A673 (cell line): ENCODE measurements at regions not wholly inside any gene's neighbourhood (a gene's known extent, or its start where the extent isn't known, plus 50 kb on each side); places are given as distances from the start of the nearest gene placed in this dataset.

Experiments used
- BruUV-seq: library from RNA; stranded (reverse); fragments of 400-500 nt; replicated peaks from 2 replicates; lab custom pipeline; 2021; lab: Mats Ljungman, UMichigan
- CTCF ChIA-PET: fragments of 300-600 bp; sonication (Branson Sonifier 250); formaldehyde crosslinking; loops from one replicate; lab custom pipeline; 2022; ENCODE audit warnings: antibody characterized with exemption; lab: Charles Lee
- POLR2A ChIA-PET: fragments of 300-600 bp; sonication (Branson Sonifier 250); formaldehyde crosslinking; loops from one replicate; lab custom pipeline; 2022; ENCODE audit warnings: antibody characterized with exemption; ENCODE audit not compliant: low non-redundant PET; lab: Charles Lee
- DNase-seq: peaks from one replicate; pipeline ENCODE4 v3.0.0-alpha.2; 2015; ENCODE audit warnings: low spot score
- H3K27ac ChIP-seq: fragments of 200-600 bp; sonication (generic); 2 replicates; pipeline ENCODE4 v1.5.1; 2016; ENCODE audit warnings: mixed run types, low read depth, mild to moderate bottlenecking, mixed read lengths, antibody characterized with exemption, low read length; ENCODE audit not compliant: poor library complexity, severe bottlenecking
- H3K27me3 ChIP-seq: fragments of 200-600 bp; sonication (generic); replicated peaks from 2 replicates; pipeline ENCODE4 v1.6.1; 2017; ENCODE audit warnings: mixed run types, low read depth, mild to moderate bottlenecking, mixed read lengths, antibody characterized with exemption, low read length; ENCODE audit not compliant: insufficient read depth, poor library complexity
- H3K36me3 ChIP-seq: fragments of 200-600 bp; sonication (generic); 2 replicates; pipeline ENCODE4 v1.6.1; 2016; ENCODE audit warnings: mixed run types, mild to moderate bottlenecking, mixed read lengths, antibody characterized with exemption, low read length; ENCODE audit not compliant: insufficient read depth, poor library complexity, severe bottlenecking
- H3K4me1 ChIP-seq: fragments of 200-600 bp; sonication (generic); 2 replicates; pipeline ENCODE4 v1.6.1; 2017; ENCODE audit warnings: mixed run types, mild to moderate bottlenecking, mixed read lengths, antibody characterized with exemption, low read length; ENCODE audit not compliant: insufficient read depth, poor library complexity, severe bottlenecking
- H3K4me3 ChIP-seq: fragments of 200-600 bp; sonication (generic); 2 replicates; pipeline ENCODE4 v1.5.1; 2016; ENCODE audit warnings: low read depth, mixed run types, mild to moderate bottlenecking, mixed read lengths, low read length; ENCODE audit not compliant: poor library complexity, severe bottlenecking
- H3K9me3 ChIP-seq: fragments of 200-600 bp; sonication (generic); 2 replicates; pipeline ENCODE4 v1.6.1; 2016; ENCODE audit warnings: mixed run types, low read depth, mild to moderate bottlenecking, mixed read lengths, antibody characterized with exemption, low read length; ENCODE audit not compliant: poor library complexity, severe bottlenecking
- CTCF ChIP-seq: fragments of 300-800, 200-600 bp; sonication (generic); conservative IDR thresholded peaks from 2 replicates; pipeline ENCODE4 v1.5.1; 2017; ENCODE audit warnings: low read depth, mild to moderate bottlenecking, antibody characterized with exemption, low read length, moderate library complexity, mixed read lengths
- EZH2 ChIP-seq: fragments of 200-600 bp; sonication (generic); IDR thresholded peaks from 2 replicates; pipeline ENCODE4 v1.6.1; 2017; ENCODE audit warnings: borderline replicate concordance, low read depth, mild to moderate bottlenecking, mixed read lengths, antibody characterized with exemption, low read length; ENCODE audit not compliant: poor library complexity, severe bottlenecking
- intact Hi-C: fragments of 100-400 bp; cut with micrococcal nuclease; formaldehyde crosslinking; loops from one replicate; pipeline ENCODE4 v1.10.0; 2022; ENCODE audit not compliant: unreplicated experiment

DNA sequence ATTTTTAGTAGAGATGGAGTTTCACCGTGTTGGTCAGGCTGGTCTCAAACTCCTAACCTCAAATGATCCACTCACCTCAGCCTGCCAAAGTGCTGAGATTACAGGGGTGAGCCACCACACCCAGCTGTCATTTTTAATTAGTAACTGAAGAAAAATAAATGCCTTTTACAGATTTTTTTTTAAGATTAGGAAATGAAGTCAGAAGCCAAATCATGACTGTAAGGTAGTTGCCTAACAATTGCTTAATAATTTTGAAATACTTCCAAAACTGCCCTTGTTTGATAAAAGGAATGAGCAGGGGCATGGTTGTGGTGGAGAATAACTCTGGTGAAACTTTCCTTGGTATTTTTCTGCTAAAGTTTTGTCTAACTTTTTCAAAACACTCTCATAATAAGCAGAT lies 98.9 kb upstream of the SLC5A12 start:
- POLR2A ChIA-PET, result no interaction called here

DNA sequence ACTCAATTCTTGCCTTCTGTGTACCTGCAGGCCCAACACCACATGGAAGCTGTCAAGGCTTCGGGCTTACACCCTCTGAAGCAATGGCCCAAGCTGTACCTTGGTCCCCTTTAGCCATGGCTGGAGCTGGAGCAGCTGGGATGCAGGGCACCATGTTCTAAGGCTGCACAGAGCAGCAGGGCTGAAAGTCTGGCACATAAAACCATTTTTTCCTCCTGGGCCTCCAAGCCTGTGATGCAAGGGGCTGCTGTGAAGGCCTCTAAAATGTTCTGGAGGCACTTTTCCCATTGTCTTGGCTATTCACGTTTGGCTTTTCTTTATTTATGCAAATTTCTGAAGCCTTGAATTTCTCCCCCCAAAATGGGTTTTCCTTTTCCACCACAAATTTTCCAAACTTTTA lies 102.1 kb upstream of the SLC5A12 start:
- no peak for DNase-seq
- peaks cover 4% of the 10 kb centered on the region for H3K27me3 ChIP-seq
- H3K9me3 ChIP-seq, result peaks cover 22% of the 10 kb centered on the region
- CTCF ChIA-PET, result no interaction called here
- no peak overlapping the region for H3K4me3 ChIP-seq
- BruUV-seq, result no TSS peak
- POLR2A ChIA-PET, result no interaction called here
- H3K36me3 ChIP-seq, result no peaks in the 10 kb centered on the region
- intact Hi-C loops, result no loop called here
- TF ChIP-seq CTCF (no peak), EZH2 (no peak)
- no peak overlapping the region for H3K27ac ChIP-seq
- H3K4me1 ChIP-seq, result no peaks in the 10 kb centered on the region

More for the DNA sequence above, 98.9 kb upstream of the SLC5A12 start:
- BruUV-seq, result no TSS peak
- TF ChIP-seq EZH2 (no peak), CTCF (no peak)
- Histone ChIP-seq H3K4me3 (no peak overlapping the region), H3K27ac (no peak overlapping the region), H3K9me3 (peaks cover 22% of the 10 kb centered on the region), H3K36me3 (no peaks in the 10 kb centered on the region), H3K27me3 (peaks cover 15% of the 10 kb centered on the region), H3K4me1 (no peaks in the 10 kb centered on the region)
- CTCF ChIA-PET, result no interaction called here
- DNase-seq, result no peak
- intact Hi-C loops, result no loop called here

DNA sequence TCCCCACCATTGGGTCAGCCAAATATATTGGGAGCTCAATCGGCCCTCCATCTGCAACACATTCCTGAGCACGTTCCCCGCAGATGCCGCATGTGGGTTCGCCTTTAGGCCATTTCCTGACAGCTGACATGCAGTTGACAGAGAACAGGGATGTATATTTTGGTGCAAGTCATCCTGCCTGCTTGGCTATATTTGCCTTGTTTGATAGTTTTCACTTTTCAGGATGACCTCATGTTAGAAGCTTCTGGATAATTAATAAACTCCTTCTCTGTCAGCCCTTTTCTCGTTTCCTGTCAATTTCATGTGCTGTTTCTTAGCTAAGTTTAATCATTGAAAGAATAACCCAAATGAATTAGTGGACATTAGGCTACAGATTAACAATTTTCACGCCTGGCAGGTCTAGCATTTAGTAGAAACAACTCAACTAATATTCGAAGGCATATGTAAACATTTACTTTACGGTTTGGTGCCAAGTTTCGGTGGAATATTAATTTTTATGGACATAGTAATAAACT lies 105.8 kb upstream of the SLC5A12 start:
- intact Hi-C loops, result no loop called here
- Histone ChIP-seq H3K27me3 (peaks cover 30% of the 10 kb centered on the region), H3K4me3 (no peak overlapping the region), H3K36me3 (no peaks in the 10 kb centered on the region), H3K27ac (no peak overlapping the region), H3K9me3 (peaks cover 18% of the 10 kb centered on the region), H3K4me1 (no peaks in the 10 kb centered on the region)
- POLR2A ChIA-PET, result interaction anchor here (0.5 kb wide), 1 partner anchor 18 kb away, joined by 8 read pairs; no protein-coding TSS in a partner anchor
- no peak for TF ChIP-seq CTCF
- no peak for TF ChIP-seq EZH2
- CTCF ChIA-PET, result interaction anchor here (0.6 kb wide), 1 partner anchor 23 kb away, joined by 3 read pairs; no protein-coding TSS in a partner anchor
- BruUV-seq, result no TSS peak
- DNase-seq, result no peak
